OCI-LY3 (cell line): ENCODE measurements at regions not wholly inside any gene's neighbourhood (a gene's known extent, or its start where the extent isn't known, plus 50 kb on each side); places are given as distances from the start of the nearest gene placed in this dataset.

Source experiments
- H2AFZ ChIP-seq: fragments of 200-600, 300-600 bp; shearing (Covaris generic); 2 replicates; pipeline ENCODE4 v1.6.0; 2014; ENCODE audit warnings: antibody characterized with exemption, low read depth, low read length
- H3K27ac ChIP-seq: fragments of 200-600, 300-600 bp; sonication (generic); 2 replicates; pipeline ENCODE4 v1.5.1; 2014; ENCODE audit warnings: mild to moderate bottlenecking, low read length, moderate library complexity, mixed read lengths
- H3K27me3 ChIP-seq: fragments of 200-600, 300-600 bp; sonication (generic); 2 replicates; pipeline ENCODE4 v1.6.1; 2014; ENCODE audit warnings: low read depth, low read length, mixed read lengths
- H3K36me3 ChIP-seq: fragments of 200-600, 300-600 bp; sonication (generic); replicated peaks from 2 replicates; pipeline ENCODE3; 2014; ENCODE audit warnings: low read depth, low read length, mixed read lengths
- H3K4me1 ChIP-seq: fragments of 300-600, 200-600 bp; sonication (generic); 2 replicates; pipeline ENCODE4 v1.6.1; 2014; ENCODE audit warnings: low read length, mixed read lengths
- H3K4me2 ChIP-seq: fragments of 200-600, 300-600 bp; sonication (generic); 2 replicates; pipeline ENCODE4 v1.6.1; 2014; ENCODE audit warnings: low read length, mixed read lengths
- H3K4me3 ChIP-seq: fragments of 300-600, 200-600 bp; sonication (generic); 2 replicates; pipeline ENCODE4 v1.5.1; 2014; ENCODE audit warnings: antibody characterized with exemption, mild to moderate bottlenecking, low read length, moderate library complexity
- H3K79me2 ChIP-seq: fragments of 300-600, 200-600 bp; shearing (Covaris generic); 2 replicates; pipeline ENCODE4 v1.6.1; 2014; ENCODE audit warnings: mild to moderate bottlenecking, low read length, mixed read lengths
- H3K9ac ChIP-seq: fragments of 300-600, 200-600 bp; shearing (Covaris generic); 2 replicates; pipeline ENCODE4 v1.6.0; 2014; ENCODE audit warnings: mild to moderate bottlenecking, low read length, moderate library complexity
- H3K9me3 ChIP-seq: fragments of 200-600, 300-600 bp; shearing (Covaris generic); 2 replicates; pipeline ENCODE4 v1.6.1; 2014; ENCODE audit warnings: low read length, mixed read lengths; ENCODE audit not compliant: insufficient read depth
- H4K20me1 ChIP-seq: fragments of 200-600, 300-600 bp; sonication (generic); 2 replicates; pipeline ENCODE4 v1.6.1; 2016; ENCODE audit warnings: low read length, mixed read lengths; ENCODE audit not compliant: insufficient read depth
- EZH2phosphoT487 ChIP-seq: fragments of 200-600 bp; shearing (Covaris generic); IDR thresholded peaks from 2 replicates; pipeline ENCODE4 v1.6.1; 2018; ENCODE audit warnings: antibody characterized with exemption, mixed run types, low read depth
- TF ChIP-seq, protein P1 (sequence below): fragments of 200-600, 300-600 bp; sonication (generic); IDR thresholded peaks from 2 replicates; pipeline ENCODE4 v1.5.1; 2014; ENCODE audit warnings: antibody characterized with exemption, low read length, low read depth

DNA sequence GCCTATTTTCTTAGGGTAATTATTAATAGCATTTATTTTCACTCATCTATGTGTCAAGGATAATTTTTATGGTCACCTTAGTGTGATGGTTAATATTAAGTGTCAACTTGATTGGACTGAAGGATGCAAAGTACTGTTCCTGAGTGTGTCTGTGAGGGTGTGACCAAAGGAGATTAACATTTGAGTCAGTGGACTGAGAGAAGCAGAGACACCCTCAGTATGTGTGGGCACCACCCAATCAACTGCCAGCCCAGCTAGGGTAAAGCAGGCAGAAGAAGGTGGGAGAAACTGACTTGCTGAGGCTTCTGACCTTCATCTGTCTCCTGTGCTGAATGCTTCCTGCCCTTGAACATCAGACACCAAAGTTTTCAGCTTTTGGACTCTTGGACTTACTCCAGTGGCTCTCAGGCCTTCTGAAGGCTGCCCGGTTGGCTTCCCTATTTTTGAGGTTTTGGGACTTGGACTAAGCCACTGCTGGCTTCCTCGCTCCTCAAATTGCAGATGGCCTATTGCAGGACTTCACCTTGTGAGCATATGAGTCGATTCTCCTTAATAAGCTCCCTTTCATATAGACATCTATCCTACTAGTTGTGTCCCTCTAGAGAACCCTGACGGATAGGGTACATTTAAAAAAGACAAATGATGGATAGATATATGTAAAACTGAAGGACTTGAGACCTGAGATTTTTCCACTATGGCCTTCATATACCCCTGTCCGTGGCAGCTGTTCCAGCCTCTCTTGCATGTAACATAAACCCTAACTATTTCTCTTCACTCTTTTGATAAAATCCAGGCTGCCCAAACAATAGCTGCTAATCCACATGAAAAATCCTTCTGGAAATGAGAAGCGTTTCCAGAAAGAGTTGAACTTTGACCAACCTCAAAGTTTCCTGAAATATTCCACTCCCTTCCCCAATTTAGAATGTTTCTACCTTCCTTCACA is 62.1 kb upstream of the RGS17 start:
- Histone ChIP-seq H3K4me3 (no peak overlapping the region), H3K36me3 (no peaks in the 10 kb centered on the region), H3K27me3 (no peaks in the 10 kb centered on the region), H3K4me1 (no peaks in the 10 kb centered on the region), H3K9me3 (no peaks in the 10 kb centered on the region), H4K20me1 (no peaks in the 10 kb centered on the region), H3K9ac (no peak overlapping the region), H2AFZ (no peak overlapping the region), H3K79me2 (no peaks in the 10 kb centered on the region), H3K27ac (no peak overlapping the region), H3K4me2 (no peak overlapping the region)
- TF ChIP-seq EZH2phosphoT487, result no peak
- TF ChIP-seq, protein P1, sequence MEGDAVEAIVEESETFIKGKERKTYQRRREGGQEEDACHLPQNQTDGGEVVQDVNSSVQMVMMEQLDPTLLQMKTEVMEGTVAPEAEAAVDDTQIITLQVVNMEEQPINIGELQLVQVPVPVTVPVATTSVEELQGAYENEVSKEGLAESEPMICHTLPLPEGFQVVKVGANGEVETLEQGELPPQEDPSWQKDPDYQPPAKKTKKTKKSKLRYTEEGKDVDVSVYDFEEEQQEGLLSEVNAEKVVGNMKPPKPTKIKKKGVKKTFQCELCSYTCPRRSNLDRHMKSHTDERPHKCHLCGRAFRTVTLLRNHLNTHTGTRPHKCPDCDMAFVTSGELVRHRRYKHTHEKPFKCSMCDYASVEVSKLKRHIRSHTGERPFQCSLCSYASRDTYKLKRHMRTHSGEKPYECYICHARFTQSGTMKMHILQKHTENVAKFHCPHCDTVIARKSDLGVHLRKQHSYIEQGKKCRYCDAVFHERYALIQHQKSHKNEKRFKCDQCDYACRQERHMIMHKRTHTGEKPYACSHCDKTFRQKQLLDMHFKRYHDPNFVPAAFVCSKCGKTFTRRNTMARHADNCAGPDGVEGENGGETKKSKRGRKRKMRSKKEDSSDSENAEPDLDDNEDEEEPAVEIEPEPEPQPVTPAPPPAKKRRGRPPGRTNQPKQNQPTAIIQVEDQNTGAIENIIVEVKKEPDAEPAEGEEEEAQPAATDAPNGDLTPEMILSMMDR, result no peak

DNA sequence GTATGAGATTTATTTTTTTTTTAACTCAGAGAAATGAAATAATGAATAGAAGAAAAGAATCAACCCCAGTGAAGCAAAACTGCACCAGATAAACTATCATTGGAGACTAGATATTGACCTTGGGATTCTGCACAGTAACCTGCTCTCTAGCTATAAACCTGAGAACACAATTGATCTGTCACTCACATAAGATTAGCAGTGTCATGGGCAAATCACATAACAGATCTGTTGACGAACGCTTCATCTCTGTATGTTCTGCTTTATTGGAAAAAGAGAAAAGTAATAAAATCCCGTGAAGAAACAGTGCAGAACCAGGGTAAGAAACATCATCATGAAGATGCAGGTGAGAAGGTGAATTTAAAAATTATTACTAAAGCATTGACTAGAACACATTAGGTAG is 52.8 kb upstream of the RGS17 start:
- H4K20me1 ChIP-seq, result no peaks in the 10 kb centered on the region
- TF ChIP-seq EZH2phosphoT487, result no peak
- TF ChIP-seq, protein P1, result no peak
- no peak overlapping the region for H3K27ac ChIP-seq
- H3K36me3 ChIP-seq, result no peaks in the 10 kb centered on the region
- no peak overlapping the region for H3K4me3 ChIP-seq
- no peaks in the 10 kb centered on the region for H3K79me2 ChIP-seq
- no peaks in the 10 kb centered on the region for H3K4me1 ChIP-seq
- H3K9me3 ChIP-seq, result no peaks in the 10 kb centered on the region
- H3K27me3 ChIP-seq, result no peaks in the 10 kb centered on the region
- H3K4me2 ChIP-seq, result no peak overlapping the region
- no peak overlapping the region for H3K9ac ChIP-seq
- H2AFZ ChIP-seq, result no peak overlapping the region
